ENCODE measurements at regions not wholly inside any gene's neighbourhood (a gene's known extent, or its start where the extent isn't known, plus 50 kb on each side); places are given as distances from the start of the nearest gene placed in this dataset.
A peak's percentile ranks its signal among the peaks of the same experiment; 100 is the strongest.

DNA sequence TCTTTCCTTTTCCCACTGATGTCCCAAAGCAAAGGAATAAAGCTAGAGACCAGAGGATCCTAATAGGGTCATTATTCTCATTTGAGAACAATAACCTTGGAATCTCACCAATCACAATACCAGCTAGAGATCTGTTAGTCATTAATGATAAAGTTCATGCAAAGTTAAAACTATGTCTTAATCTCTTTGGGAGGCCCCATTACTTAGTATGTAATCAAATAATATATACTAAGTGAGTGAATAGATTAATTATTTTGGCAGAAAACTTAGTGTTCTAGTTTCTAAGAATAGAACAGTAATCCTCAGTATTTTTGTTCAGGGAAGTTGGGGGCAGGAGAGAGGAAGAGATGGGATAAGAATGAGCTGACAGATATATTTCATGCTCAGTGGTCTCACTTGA, 227.2 kb downstream of the MTERF1 start:
- TF ChIP-seq ZBTB7A (IDR thresholded peaks at IDR 0.05; ENCODE audit: low read depth) (no peak), CEBPB (IDR thresholded peaks at IDR 0.05) (no peak)

DNA sequence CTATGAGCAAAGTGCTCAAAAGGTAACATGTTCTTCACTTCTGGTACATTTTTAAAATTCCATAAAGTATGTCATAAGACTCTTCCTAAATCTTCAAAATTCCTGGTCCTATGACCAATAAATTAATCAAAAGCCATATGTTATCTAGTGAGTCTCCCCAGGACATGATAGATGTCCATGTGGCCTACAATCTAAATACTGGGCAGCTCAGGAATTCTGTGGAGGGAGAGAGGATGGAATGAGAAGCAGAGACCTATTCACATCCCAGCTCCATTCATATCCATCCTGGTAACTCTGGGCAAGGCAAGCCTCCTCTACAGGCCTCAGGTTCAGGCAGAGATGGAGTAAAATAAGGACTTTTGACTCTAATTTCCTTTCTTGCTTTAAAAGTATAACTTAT, 224.8 kb downstream of the MTERF1 start:
- TF ChIP-seq, protein P1, sequence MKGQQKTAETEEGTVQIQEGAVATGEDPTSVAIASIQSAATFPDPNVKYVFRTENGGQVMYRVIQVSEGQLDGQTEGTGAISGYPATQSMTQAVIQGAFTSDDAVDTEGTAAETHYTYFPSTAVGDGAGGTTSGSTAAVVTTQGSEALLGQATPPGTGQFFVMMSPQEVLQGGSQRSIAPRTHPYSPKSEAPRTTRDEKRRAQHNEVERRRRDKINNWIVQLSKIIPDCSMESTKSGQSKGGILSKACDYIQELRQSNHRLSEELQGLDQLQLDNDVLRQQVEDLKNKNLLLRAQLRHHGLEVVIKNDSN (IDR thresholded peaks at IDR 0.05) = no peak
- TF ChIP-seq ZBTB7A (IDR thresholded peaks at IDR 0.05; ENCODE audit: low read depth) = no peak
- no peak for TF ChIP-seq YY1 (IDR thresholded peaks at IDR 0.05; ENCODE audit: low read depth)
- TF ChIP-seq EGR1 (IDR thresholded peaks at IDR 0.05) = no peak
- TF ChIP-seq TCF12 (IDR thresholded peaks at IDR 0.05; ENCODE audit: low read depth) = no peak
- TF ChIP-seq, protein P2, sequence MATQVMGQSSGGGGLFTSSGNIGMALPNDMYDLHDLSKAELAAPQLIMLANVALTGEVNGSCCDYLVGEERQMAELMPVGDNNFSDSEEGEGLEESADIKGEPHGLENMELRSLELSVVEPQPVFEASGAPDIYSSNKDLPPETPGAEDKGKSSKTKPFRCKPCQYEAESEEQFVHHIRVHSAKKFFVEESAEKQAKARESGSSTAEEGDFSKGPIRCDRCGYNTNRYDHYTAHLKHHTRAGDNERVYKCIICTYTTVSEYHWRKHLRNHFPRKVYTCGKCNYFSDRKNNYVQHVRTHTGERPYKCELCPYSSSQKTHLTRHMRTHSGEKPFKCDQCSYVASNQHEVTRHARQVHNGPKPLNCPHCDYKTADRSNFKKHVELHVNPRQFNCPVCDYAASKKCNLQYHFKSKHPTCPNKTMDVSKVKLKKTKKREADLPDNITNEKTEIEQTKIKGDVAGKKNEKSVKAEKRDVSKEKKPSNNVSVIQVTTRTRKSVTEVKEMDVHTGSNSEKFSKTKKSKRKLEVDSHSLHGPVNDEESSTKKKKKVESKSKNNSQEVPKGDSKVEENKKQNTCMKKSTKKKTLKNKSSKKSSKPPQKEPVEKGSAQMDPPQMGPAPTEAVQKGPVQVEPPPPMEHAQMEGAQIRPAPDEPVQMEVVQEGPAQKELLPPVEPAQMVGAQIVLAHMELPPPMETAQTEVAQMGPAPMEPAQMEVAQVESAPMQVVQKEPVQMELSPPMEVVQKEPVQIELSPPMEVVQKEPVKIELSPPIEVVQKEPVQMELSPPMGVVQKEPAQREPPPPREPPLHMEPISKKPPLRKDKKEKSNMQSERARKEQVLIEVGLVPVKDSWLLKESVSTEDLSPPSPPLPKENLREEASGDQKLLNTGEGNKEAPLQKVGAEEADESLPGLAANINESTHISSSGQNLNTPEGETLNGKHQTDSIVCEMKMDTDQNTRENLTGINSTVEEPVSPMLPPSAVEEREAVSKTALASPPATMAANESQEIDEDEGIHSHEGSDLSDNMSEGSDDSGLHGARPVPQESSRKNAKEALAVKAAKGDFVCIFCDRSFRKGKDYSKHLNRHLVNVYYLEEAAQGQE (IDR thresholded peaks at IDR 0.05; ENCODE audit: low read depth) = no peak
- no peak for TF ChIP-seq NFIC (IDR thresholded peaks at IDR 0.05)
- TF ChIP-seq TAF1 (IDR thresholded peaks at IDR 0.05; ENCODE audit: low read depth) = no peak
- TF ChIP-seq, protein P3, sequence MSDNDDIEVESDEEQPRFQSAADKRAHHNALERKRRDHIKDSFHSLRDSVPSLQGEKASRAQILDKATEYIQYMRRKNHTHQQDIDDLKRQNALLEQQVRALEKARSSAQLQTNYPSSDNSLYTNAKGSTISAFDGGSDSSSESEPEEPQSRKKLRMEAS (IDR thresholded peaks at IDR 0.05) = no peak
- no peak for TF ChIP-seq CREB1 (IDR thresholded peaks at IDR 0.05; ENCODE audit: low read depth)
- no peak for TF ChIP-seq CEBPB (IDR thresholded peaks at IDR 0.05)
- TF ChIP-seq RAD21 (IDR thresholded peaks at IDR 0.05; ENCODE audit: low read depth) = no peak
- TF ChIP-seq TEAD4 (IDR thresholded peaks at IDR 0.05) = no peak
- TF ChIP-seq EP300 (IDR thresholded peaks at IDR 0.05; ENCODE audit: borderline replicate concordance) = no peak
- TF ChIP-seq FOXM1 (IDR thresholded peaks at IDR 0.05; ENCODE audit: borderline replicate concordance, low read depth) = no peak

DNA sequence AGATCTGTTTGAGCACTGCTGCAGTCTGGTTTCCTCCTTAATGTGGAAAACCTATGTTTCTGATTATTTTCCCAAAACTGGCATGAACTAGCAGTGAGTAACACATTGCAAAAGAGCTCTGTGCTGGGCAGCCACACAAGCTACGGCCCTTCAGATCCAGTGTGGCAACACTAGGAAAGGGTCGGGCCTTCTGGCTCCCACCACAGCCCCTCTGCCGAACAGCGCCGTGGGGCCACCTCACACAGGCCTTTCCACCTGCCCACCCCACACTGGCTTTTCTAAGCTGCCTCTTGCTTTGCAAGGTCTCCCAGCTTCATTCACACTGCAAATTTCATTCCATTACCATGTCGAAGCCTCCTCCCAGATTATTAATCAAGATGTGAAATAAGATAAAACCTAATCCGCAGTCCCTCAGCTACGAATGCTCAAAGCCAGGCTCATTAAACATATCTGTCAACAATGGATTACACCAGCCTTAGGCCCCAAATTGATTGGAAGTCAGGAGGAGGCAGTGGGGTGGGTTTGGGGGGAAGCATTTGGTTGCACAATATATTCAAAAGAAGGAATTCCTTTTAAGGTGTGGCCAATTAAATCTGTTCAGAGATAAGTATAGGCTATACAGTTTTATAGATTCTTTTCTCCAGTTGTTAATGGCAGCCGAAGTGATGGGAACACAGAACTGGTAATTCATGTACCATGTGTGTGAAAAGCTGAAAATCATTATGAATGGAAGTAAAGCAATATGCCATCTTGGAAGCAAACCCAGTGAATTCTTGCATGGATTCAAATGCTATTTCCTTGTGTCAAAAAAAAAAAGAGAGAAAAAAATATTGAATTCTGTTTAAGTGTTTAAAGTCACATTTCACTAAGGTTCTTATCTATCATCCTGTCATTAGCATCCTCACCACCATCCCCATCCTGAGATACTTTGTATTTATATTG, 223.7 kb downstream of the MTERF1 start:
- TF ChIP-seq NFIC (IDR thresholded peaks at IDR 0.05) = no peak
- TF ChIP-seq CREB1 (IDR thresholded peaks at IDR 0.05; ENCODE audit: low read depth) = no peak
- TF ChIP-seq, protein P2 (IDR thresholded peaks at IDR 0.05; ENCODE audit: low read depth) = no peak
- TF ChIP-seq TAF1 (IDR thresholded peaks at IDR 0.05; ENCODE audit: low read depth) = no peak
- TF ChIP-seq EP300 (IDR thresholded peaks at IDR 0.05; ENCODE audit: borderline replicate concordance) = no peak
- TF ChIP-seq, protein P1 (IDR thresholded peaks at IDR 0.05) = no peak
- no peak for TF ChIP-seq CEBPB (IDR thresholded peaks at IDR 0.05)
- TF ChIP-seq YY1 (IDR thresholded peaks at IDR 0.05; ENCODE audit: low read depth) = no peak
- no peak for TF ChIP-seq TCF12 (IDR thresholded peaks at IDR 0.05; ENCODE audit: low read depth)
- no peak for TF ChIP-seq EGR1 (IDR thresholded peaks at IDR 0.05)

DNA sequence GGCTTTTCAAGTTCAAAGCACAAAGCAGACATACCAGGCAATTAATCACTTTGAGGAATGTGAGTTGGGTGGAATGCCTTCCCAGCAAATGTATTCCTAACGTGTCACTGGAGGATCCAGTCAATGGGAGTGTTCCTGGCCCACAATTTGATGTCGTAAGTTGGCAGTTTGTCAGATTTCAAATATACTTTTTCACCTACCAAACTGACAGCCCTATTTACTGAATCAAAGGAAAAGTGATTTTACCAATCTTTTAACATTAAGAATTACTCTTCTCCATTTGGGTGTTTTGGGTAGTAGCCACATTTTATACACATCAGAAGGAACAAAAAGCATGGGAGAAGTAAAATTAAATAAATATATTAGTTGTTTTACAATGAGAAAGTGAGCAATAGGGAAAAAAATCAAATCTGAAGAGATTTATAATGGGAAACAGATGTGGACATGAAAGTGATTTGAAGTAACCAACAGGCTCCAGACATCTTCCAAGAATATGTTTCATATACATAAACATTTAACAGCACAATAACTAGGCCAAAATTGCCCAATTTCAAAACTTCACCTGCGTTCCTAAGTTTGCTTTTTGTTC, 222.9 kb downstream of the MTERF1 start:
- TF ChIP-seq TEAD4 (IDR thresholded peaks at IDR 0.05) (peak; percentile 13; the same call in 1 of the 2 replicates), FOXM1 (IDR thresholded peaks at IDR 0.05; ENCODE audit: borderline replicate concordance, low read depth) (no peak)

DNA sequence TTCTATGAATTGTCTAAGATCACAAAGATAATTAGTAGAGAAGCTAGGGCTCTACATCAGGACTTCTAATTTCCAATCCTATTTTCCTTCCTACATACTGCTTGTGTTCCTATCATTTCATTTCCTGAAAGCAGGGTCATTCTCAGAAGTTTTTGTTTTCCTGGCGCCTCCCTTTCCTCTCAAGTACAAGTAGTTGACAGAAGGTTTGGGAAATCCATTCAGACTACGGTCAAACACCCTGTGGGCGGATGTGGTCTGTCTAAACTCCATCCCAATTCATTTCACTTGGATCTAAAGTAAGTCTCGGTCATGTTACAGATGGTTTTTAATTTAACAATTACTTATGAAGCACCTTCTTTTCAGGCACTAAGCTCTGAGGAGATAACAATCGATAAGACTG, 221.4 kb downstream of the MTERF1 start:
- TF ChIP-seq, protein P1 (IDR thresholded peaks at IDR 0.05) = no peak

DNA sequence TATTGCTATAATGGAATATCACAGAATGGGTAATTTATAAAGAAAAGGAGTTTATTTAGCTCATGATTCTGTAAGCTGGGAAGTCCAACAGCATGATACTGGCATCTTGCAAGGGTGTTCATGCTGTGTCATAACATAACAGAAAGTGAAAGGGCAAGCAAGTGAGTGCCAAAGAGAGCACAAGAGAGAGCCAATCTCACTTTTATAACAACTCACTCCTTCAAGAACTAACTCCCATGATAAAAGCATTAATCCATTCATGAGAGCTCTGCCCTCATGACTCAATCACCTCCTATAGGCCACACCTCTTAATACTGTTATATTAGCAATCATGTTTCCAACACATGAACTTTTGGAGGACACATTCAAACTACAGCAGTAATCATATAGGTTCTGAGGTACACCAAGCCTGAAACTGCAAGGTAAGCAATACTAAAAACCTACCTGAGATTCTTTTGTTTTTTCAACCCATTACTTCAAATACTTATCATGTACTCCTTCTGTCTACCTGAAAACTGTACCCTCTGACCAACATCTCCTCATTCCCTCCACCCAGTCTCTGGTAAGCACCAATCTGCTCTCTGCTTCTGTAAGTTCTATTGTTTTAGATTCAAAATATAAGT, 219.7 kb downstream of the MTERF1 start:
- TF ChIP-seq NFIC (IDR thresholded peaks at IDR 0.05) = no peak
- TF ChIP-seq RAD21 (IDR thresholded peaks at IDR 0.05; ENCODE audit: low read depth) = no peak
- TF ChIP-seq TAF1 (IDR thresholded peaks at IDR 0.05; ENCODE audit: low read depth) = no peak
- no peak for TF ChIP-seq FOXM1 (IDR thresholded peaks at IDR 0.05; ENCODE audit: borderline replicate concordance, low read depth)
- TF ChIP-seq, protein P3 (IDR thresholded peaks at IDR 0.05) = no peak
- TF ChIP-seq YY1 (IDR thresholded peaks at IDR 0.05; ENCODE audit: low read depth) = no peak
- TF ChIP-seq CREB1 (IDR thresholded peaks at IDR 0.05; ENCODE audit: low read depth) = no peak
- no peak for TF ChIP-seq EP300 (IDR thresholded peaks at IDR 0.05; ENCODE audit: borderline replicate concordance)
- no peak for TF ChIP-seq ZBTB7A (IDR thresholded peaks at IDR 0.05; ENCODE audit: low read depth)

Data from Ishikawa (cell line).